HG03060 (cell line): ENCODE measurements at regions not wholly inside any gene's neighbourhood (a gene's known extent, or its start where the extent isn't known, plus 50 kb on each side); places are given as distances from the start of the nearest gene placed in this dataset.

ENCODE experiments used
- ATAC-seq: cut with Tn5 transposase; IDR thresholded peaks from one replicate; pipeline ENCODE4 v1.9.1; 2021; ENCODE audit warnings: low read depth, moderate number of reproducible peaks; ENCODE audit not compliant: unreplicated experiment

GRCh38 chr5:4245511-4245910 lies 649.9 kb downstream of the IRX1 start:
- ATAC-seq, result no peak

- no peak for ATAC-seq
Observed at GRCh38 chr5:4246447-4246846, 650.8 kb downstream of the IRX1 start.

DNA sequence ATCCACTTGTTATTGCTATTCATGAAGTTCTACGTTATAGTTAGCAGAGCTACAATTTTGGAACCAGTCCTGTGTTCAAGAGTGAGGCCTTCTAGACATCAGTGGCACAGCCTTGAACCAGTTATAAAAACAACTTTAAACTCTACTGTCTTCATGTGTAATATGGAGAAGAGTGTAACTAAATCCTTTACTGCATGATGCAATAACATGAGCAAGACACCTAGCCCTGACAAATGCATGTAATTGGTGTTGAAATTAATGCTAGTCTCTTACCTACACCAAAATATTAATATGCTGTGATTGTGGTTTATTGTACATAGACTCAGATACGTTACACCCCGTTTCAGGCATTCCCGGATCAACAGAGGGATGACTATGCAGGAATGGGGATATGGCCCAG lies 654.6 kb downstream of the IRX1 start:
- no peak for ATAC-seq

GRCh38 chr5:4252385-4252784 lies 656.8 kb downstream of the IRX1 start:
- no peak for ATAC-seq

GRCh38 chr5:4254736-4255135 lies 659.1 kb downstream of the IRX1 start:
- ATAC-seq, result no peak

DNA sequence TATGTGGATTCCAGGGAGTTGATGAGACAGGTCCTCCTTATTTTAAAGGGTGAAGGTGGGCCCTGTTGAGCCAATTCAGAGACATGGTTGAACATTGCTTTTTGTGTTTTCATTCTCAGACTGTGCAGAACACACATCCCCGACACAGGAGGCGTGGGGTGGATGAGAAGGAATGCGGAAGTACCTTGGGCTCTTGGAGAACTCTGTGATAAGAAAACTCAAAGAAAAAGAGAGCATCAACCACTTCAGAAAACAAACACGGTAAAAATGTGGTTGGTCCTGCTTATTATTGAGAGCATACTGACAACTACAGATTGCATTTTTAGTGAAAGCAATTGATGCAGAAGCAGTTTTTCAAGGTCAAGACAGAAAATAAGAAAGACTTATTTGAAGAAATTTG lies 659.8 kb downstream of the IRX1 start:
- ATAC-seq, result no peak

- no peak for ATAC-seq
Observed at GRCh38 chr5:4258170-4258569, 662.5 kb downstream of the IRX1 start.

DNA sequence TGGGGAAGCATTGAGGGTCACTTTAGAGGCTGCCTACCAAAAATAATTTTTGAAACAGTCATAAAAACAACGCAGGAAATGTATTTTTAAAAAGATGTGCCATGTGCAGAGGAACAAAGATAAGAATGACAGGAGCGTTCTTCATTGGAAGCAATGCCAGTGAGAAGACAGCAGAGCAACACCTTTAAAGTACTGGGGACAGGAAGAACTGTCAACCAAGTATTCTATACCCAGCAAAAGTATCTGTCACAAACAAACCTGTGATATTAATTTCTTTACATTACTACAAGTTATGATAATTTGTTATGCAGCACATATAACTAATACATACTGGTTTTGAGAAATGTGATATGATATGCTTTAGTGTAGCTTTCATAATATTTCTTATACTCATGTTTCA lies 675.6 kb downstream of the IRX1 start:
- ATAC-seq, result no peak

GRCh38 chr5:4275232-4275631 lies 679.6 kb downstream of the IRX1 start:
- no peak for ATAC-seq

GRCh38 chr5:4294878-4295277 lies 699.2 kb downstream of the IRX1 start:
- no peak for ATAC-seq

DNA sequence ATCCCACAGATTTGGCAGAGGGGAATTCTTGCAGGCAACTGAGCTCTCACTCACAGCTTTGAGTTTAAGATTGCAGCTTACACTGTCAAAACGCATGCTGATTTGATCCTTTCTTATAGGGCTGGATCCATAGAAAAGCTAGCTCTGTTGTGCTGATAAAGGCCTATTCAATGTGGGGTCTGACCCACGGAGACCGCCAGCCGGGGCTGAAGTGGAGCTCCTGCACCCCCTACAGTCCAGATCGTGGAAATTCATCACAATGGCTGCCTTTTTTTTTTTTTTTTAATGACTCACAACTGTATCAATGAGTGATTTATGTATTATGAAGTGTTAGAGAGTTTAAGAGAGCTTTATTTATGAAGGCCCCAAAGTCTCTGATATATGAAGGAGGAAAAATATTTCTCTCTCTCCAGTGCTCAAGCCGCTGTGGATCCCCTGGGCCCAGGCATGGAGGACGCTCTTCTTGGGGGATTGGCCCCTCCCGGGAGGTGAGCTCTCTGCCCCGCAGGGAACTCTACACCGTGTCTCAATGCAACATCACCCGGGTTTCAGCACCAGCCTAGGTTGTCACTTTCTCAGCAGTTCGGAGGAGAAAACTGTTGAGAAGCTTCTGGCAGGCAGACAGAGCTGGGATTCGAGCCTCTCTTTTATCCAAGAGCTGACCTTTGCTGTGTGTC lies 700.2 kb downstream of the IRX1 start:
- ATAC-seq, result no peak

GRCh38 chr5:4306057-4306456 lies 710.4 kb downstream of the IRX1 start:
- ATAC-seq, result no peak

- no peak for ATAC-seq
Observed at GRCh38 chr5:4309026-4309425, 713.4 kb downstream of the IRX1 start.

DNA sequence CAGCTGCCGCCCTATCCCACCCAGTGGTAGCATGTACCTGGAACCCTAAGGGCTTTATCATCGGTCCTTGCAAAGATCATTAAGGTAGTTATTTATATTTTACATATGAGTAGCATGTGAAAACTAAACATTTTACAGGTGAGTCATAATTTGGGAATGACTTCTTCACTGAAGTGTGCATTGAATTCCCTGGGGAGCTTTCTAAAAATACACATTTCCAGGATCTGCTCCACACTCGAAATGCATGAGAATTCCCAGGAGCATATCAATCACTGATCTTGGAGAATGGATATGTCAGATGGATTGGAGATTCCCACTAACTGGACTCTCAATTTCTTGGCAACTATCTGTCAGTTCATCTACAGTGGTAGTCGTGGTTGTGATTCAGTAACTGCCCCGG lies 717.5 kb downstream of the IRX1 start:
- no peak for ATAC-seq

- ATAC-seq, result no peak
Observed at GRCh38 chr5:4319478-4320128, 724.0 kb downstream of the IRX1 start.

DNA sequence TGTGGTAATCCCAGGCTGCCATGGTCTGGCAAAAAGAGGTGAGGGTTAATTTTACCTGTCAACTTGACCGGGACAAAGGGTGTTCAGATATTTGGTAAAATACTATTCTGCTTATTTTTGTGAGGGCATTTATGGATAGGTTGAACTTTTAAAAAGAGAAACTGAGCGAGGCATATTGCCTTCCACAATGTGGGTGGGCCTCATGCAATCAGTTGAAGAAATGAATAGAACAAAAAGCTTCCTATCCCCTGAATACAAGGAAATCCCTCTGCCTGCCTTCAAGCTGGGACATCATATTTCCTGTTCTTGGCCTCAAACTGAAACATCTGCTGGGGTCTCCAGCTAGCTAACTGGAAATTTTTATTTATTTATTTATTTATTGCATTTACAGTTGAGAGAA lies 734.7 kb downstream of the IRX1 start:
- ATAC-seq, result no peak

DNA sequence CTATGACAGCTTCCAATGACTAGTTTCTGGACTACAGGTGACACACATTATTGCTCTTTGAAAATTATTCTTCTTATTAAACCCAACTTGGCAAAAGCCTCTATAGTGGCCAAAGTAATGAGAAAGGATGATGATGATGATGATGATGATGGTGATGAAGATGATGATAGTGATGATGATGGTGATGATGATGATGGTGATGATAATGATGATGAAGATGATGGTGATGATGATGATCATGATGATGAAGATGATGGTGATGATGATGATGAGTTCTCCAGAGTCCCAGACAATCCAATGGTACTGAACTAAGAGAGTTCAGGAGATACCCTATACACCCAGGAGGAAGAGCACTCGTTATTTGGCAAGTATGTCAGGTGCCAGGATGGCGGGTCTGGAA lies 739.4 kb downstream of the IRX1 start:
- ATAC-seq, result no peak

DNA sequence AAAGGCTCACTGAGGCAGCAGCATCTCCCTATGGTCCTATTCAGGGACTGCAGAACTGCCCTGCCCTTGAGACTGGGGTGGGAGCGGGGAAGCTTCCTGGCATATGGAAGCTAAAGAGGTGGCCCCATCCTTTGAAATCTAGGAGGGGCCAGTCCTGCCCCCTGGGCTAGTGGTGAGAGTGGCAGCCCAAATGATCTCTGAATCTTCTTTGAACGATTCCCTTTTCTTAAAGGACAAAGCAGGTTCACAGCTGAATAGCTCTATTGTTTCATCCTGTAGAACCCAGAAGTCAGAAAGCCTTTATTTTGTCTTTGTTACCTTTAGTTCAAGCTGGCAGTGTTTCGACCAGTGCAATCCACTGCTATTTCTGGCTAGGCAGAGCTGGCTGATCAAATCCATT lies 741.9 kb downstream of the IRX1 start:
- ATAC-seq, result no peak

DNA sequence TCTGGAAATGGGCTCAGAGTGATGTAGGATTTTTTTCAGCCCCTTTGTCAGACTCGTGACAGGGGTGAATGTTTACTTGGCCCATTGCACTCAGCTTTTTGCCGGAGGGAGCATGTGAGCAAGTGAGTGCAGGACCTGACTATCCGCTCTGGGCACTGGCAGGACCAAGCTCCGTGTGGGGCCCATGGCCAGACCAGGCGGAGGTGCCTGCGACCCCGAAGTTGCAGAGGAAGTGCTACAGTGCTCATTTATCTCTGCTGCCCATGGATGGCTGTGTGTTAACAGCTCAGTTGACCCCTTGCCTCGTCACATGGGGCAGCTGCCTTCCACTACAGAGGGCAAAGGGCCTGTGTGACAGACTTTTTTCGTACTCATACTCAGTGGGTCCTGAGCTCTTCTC lies 744.3 kb downstream of the IRX1 start:
- ATAC-seq, result no peak

DNA sequence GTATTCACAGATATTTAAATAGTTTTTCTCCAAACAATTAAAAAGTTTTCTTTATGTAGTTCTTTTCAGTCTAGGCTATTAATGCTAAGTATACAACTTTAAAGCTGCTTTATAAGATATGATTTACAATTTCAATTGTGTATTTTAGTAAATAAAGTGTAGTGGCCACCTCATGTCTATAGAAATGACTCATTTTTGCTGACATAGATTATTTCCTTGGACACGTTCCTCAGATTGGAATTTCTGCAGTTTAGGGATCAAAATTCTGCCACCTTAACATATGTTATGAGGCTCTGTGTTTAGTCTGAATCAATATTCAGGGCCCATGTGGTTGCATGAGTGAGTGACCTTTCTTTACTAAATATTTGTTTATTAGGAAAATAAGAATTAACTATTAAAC lies 750.2 kb downstream of the IRX1 start:
- no peak for ATAC-seq

DNA sequence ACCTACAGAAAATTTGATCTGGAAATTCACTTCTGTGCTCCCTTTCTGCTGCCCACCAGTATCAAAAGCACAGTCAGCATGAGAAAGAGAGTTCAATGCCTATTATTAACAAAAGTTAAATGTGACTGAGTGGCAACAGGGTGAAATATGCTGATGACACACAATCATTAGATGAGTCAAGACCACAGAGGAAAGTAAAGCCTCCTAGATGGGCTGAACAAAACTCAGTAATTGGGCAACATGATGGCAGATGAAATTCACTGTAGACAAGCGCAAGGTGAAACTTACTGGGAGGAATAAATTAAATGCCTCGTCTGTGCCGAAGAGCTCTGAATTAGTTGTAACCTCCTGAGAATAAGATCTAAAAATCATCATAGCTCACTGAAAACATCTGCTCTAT lies 752.8 kb downstream of the IRX1 start:
- no peak for ATAC-seq

DNA sequence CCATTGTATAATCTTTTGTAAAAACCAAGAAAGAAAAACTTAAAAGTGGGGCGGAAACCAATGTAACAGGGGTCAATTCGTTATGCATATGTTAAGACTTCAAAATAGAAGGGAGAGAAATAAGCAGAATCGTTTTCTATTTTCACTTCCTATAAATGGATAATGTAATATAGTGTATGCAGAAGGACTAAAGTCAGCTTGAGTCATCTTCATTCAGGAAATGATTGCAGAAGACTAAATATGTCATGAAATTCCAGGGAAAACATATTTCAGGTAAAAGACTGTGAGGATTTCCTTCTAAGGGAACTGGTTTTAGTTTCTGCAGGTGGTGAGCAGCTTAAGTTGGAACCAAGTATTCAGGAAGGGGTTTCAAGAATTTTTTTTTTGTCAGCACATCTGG lies 753.3 kb downstream of the IRX1 start:
- ATAC-seq, result no peak

DNA sequence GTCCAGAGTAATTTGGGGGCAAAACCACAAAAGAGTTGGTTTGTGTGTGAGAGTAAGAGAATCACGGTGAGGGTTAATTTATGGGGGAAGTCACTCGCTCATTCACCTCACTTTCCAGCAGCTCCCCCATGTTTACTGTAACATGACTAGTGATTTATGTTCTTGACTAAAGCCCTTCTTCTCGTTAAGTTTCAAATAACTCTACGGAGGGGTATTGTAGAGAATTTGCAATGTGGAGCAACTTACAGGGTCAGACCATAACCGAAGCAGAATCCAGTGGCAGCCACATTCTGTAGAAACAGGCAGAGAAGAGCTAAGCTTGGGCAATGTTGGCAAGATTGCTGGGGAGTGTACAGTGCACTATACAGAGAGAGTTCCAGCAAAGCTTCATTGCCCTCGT lies 760.6 kb downstream of the IRX1 start:
- ATAC-seq, result no peak
